Astrocyte of the spinal cord (primary cell): ENCODE measurements at regions not wholly inside any gene's neighbourhood (a gene's known extent, or its start where the extent isn't known, plus 50 kb on each side); places are given as distances from the start of the nearest gene placed in this dataset.

ENCODE experiments used
- DNase-seq: peaks from one replicate; pipeline ENCODE4 v3.0.0; 2011; ENCODE audit warnings: low read depth, low spot score
- H3K4me3 ChIP-seq: 2 replicates; pipeline ENCODE4 v1.5.1; 2011; ENCODE audit warnings: low read depth, mild to moderate bottlenecking, low read length, moderate library complexity
- CTCF ChIP-seq: IDR thresholded peaks from 2 replicates; pipeline ENCODE4 v1.5.1; 2012; ENCODE audit warnings: low read depth, mild to moderate bottlenecking, low read length, inconsistent platforms
- in situ Hi-C: cut with HindIII; loops from 2 replicates; pipeline ENCODE4 v1.10.0; 2017; ENCODE audit warnings: low sequenced_read_pairs

DNA sequence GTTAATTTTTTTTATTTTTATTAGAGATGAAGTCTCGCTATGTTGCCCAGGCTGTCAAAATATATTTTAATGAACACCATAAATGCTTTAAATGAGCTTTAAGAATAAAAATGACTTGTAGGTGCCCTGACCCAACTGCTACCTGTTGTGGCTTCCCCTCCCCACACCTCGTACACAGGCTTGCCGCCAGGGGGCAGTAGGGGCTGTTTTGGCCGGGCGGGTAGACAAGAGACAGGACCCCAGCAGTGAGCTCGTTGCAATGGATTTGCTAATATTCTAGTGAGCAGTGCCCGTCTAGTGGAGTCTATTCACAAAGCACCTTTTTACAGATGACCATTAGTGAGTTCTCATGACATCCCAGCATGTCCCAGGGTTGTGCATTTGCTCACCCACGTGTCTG is 418.1 kb downstream of the OCA2 start:
- in situ Hi-C loops, result no loop called here
- TF ChIP-seq CTCF, result no peak
- DNase-seq, result no peak
- H3K4me3 ChIP-seq, result no peak overlapping the region

DNA sequence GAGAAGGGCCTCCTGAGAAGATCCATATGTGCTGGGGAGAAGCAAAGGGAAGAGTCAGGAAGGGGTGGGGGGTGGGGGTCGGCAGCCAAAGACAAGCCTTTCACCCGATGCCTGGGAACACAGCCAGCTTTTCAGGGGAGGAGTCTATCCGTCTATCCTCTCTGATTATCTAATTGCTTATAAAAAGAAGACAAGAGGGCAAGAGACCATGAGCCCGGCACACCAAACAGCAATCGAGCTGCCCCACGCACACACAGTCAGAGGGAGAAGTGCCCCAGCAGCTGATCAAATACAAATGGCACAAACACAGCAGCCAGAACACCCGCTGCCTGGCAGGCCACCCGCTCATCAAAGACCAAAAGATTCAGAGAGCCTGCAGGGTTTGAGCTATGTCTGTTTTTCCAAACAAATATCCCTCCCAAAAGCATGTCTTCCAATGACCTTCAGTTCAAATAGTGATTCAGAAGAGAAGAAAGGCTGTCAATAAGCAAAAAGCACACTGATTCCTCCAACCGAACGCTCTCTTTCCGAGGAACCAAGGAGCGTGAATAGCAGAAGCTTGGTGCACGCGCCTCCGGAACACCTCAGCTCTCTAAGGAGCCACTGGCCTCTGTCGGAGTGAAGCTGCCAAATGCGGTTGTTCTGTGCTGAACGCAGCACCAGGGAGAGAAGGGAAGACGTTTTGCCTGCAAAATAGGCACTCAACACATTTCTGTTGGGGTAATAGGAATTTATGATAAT is 419.2 kb downstream of the OCA2 start:
- DNase-seq, result peak; percentile 52
- in situ Hi-C loops, result no loop called here
- H3K4me3 ChIP-seq, result no peak overlapping the region
- TF ChIP-seq CTCF, result peak; percentile 26

GRCh38 chr15:27679203-27679602 is 419.9 kb downstream of the OCA2 start:
- no peak for TF ChIP-seq CTCF
- no peak overlapping the region for H3K4me3 ChIP-seq
- in situ Hi-C loops, result no loop called here
- no peak for DNase-seq

DNA sequence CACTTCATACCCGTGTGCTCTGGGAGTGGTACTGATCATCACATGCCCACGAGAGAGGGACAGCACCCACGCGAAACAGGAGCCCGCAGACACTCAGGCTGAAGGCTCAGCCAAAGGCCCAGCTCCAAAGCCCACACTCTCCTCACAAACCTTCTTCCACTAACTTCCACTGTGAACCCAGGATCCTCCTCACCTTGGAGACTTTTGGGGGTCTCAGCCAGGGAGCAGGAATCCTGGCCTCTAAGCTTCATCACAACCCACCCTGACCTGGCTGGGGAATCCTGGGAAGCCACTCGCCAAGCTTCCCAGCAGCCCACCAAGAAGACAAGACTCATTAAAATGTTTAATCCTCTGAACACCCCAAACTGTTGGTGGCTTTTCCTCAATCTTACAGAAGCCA is 421.2 kb downstream of the OCA2 start:
- DNase-seq, result no peak
- no peak overlapping the region for H3K4me3 ChIP-seq
- TF ChIP-seq CTCF, result no peak
- in situ Hi-C loops, result no loop called here

- no peak for DNase-seq
- in situ Hi-C loops, result no loop called here
- H3K4me3 ChIP-seq, result no peak overlapping the region
- no peak for TF ChIP-seq CTCF
Measured at GRCh38 chr15:27676647-27677046, 422.5 kb downstream of the OCA2 start.

- in situ Hi-C loops, result no loop called here
- H3K4me3 ChIP-seq, result no peak overlapping the region
- no peak for TF ChIP-seq CTCF
- DNase-seq, result no peak
Measured at GRCh38 chr15:27675571-27675970, 423.5 kb downstream of the OCA2 start.

- in situ Hi-C loops, result no loop called here
- no peak overlapping the region for H3K4me3 ChIP-seq
- TF ChIP-seq CTCF, result no peak
- no peak for DNase-seq
Measured at GRCh38 chr15:27674826-27675225, 424.3 kb downstream of the OCA2 start.
